Loucy (cell line): ENCODE measurements at regions not wholly inside any gene's neighbourhood (a gene's known extent, or its start where the extent isn't known, plus 50 kb on each side); places are given as distances from the start of the nearest gene placed in this dataset.

Source experiments
- EZH2phosphoT487 ChIP-seq: fragments of 200-600 bp; IDR thresholded peaks from 2 replicates; pipeline ENCODE4 v1.6.1; 2018; ENCODE audit warnings: antibody characterized with exemption, mild to moderate bottlenecking, moderate library complexity, borderline replicate concordance
- TF ChIP-seq, protein P1 (sequence below): fragments of 200-600 bp; sonication (generic); conservative IDR thresholded peaks from 2 replicates; pipeline ENCODE4 v1.5.1; 2014; ENCODE audit warnings: mild to moderate bottlenecking, antibody characterized with exemption, low read length

DNA sequence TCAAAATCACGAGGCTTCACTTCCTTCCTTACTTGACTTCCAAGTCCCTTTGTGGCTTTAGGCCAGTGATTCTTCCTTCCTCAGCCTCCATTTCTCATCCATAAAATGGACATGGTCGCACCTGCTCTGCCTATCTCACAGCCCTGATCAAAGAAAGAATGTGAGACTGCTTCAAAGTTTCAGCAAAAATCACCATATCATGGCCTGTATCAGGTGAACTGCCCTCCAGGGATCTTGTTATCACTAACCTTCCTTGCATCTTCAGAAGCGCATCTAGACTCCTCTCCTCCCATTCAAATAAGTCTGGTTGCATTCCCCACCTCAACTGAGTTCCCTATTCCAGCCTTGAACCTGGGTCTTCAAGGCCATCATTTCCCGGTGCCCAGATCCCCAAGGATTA lies 96.5 kb downstream of the TTC32 start:
- TF ChIP-seq, protein P1, sequence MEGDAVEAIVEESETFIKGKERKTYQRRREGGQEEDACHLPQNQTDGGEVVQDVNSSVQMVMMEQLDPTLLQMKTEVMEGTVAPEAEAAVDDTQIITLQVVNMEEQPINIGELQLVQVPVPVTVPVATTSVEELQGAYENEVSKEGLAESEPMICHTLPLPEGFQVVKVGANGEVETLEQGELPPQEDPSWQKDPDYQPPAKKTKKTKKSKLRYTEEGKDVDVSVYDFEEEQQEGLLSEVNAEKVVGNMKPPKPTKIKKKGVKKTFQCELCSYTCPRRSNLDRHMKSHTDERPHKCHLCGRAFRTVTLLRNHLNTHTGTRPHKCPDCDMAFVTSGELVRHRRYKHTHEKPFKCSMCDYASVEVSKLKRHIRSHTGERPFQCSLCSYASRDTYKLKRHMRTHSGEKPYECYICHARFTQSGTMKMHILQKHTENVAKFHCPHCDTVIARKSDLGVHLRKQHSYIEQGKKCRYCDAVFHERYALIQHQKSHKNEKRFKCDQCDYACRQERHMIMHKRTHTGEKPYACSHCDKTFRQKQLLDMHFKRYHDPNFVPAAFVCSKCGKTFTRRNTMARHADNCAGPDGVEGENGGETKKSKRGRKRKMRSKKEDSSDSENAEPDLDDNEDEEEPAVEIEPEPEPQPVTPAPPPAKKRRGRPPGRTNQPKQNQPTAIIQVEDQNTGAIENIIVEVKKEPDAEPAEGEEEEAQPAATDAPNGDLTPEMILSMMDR = no peak
- no peak for TF ChIP-seq EZH2phosphoT487
